DND-41 (cell line): ENCODE measurements at regions not wholly inside any gene's neighbourhood (a gene's known extent, or its start where the extent isn't known, plus 50 kb on each side); places are given as distances from the start of the nearest gene placed in this dataset.

Experiments used
- ATAC-seq: fragments of 200-7000 bp; cut with Tn5 transposase; 3 replicates; pipeline ENCODE4 v1.9.1; 2021; ENCODE audit warnings: low read depth; ENCODE audit not compliant: insufficient read depth
- DNase-seq: peaks from one replicate; pipeline ENCODE4 v3.0.0-alpha.2; 2020
- H2AFZ ChIP-seq: 2 replicates; pipeline ENCODE4 v1.6.0; 2012; ENCODE audit warnings: low read depth, low read length
- H3K27ac ChIP-seq: 2 replicates; pipeline ENCODE4 v1.5.1; 2012; ENCODE audit warnings: low read length, inconsistent platforms
- H3K27me3 ChIP-seq: fragments of 200-600 bp; sonication (generic); 2 replicates; pipeline ENCODE4 v1.6.0; 2012; ENCODE audit warnings: low read length, mild to moderate bottlenecking, inconsistent platforms; ENCODE audit not compliant: insufficient read depth, poor library complexity
- H3K36me3 ChIP-seq: 2 replicates; pipeline ENCODE4 v1.5.1; 2012; ENCODE audit warnings: low read length, inconsistent platforms; ENCODE audit not compliant: insufficient read depth
- H3K4me1 ChIP-seq: 2 replicates; pipeline ENCODE4 v1.5.1; 2012; ENCODE audit warnings: mild to moderate bottlenecking, low read length; ENCODE audit not compliant: insufficient read depth
- H3K4me2 ChIP-seq: 2 replicates; pipeline ENCODE4 v1.6.0; 2012; ENCODE audit warnings: mild to moderate bottlenecking, moderate library complexity, low read length, inconsistent platforms; ENCODE audit not compliant: insufficient read depth
- H3K4me3 ChIP-seq, 2 experiments: fragments of 200-600 bp in 1 of 2; shearing (Covaris generic) in 1 of 2; 2 replicates each; pipeline ENCODE4 v1.5.1; 2012 to 2016; ENCODE audit warnings: inconsistent platforms in 2 of 2, low read length in 2 of 2, mild to moderate bottlenecking in 2 of 2, low read depth in 1 of 2, moderate library complexity in 1 of 2
- H3K79me2 ChIP-seq: 2 replicates; pipeline ENCODE4 v1.6.0; 2012; ENCODE audit warnings: low read length, inconsistent platforms; ENCODE audit not compliant: insufficient read depth
- H3K9ac ChIP-seq: 2 replicates; pipeline ENCODE4 v1.6.0; 2012; ENCODE audit warnings: low read depth, mild to moderate bottlenecking, inconsistent platforms, low read length, moderate library complexity
- H3K9me3 ChIP-seq: 2 replicates; pipeline ENCODE4 v1.5.1; 2012; ENCODE audit warnings: low read length, moderate library complexity, mild to moderate bottlenecking, inconsistent platforms; ENCODE audit not compliant: insufficient read depth, severe bottlenecking
- H4K20me1 ChIP-seq: 2 replicates; pipeline ENCODE4 v1.6.0; 2012; ENCODE audit warnings: low read length; ENCODE audit not compliant: insufficient read depth
- EZH2 ChIP-seq: IDR thresholded peaks from 3 replicates; pipeline ENCODE4 v1.6.1; 2012; ENCODE audit warnings: borderline replicate concordance, low read depth, mild to moderate bottlenecking, moderate library complexity, low read length, inconsistent platforms; ENCODE audit not compliant: severe bottlenecking
- TF ChIP-seq, protein P1 (sequence below): IDR thresholded peaks from 2 replicates; pipeline ENCODE4 v1.5.1; 2012; ENCODE audit warnings: borderline replicate concordance, low read length, moderate library complexity, mild to moderate bottlenecking; ENCODE audit not compliant: poor library complexity, severe bottlenecking; ENCODE audit errors: extremely low read depth

DNA sequence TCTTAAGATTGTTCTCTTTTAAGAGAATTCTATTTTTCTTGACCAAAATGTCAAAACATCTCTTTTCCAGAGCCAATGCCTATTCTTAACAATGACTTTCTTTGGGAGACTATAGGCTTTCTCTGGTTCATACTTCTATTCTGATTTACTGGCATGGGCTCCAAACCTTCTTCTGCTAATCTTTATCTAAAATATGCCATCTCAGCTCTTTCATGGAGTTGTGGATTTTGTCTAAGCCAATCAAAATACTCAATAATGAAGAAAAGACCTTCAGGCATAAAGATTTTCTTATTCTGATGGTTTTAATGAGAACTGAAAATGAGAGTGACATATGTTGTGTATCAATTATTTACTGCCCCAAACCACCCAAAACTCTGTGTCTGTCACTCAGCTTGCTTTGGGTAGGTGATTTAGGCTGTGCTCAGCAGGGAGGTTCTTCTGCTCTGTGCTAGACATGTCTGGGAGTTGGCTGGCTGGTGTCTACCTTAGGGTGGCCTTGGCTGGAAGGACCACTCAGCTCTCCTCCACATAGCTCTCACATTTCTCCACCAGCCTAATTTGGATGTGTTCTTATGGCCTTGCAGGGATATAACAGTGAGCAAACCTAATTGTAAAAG is 270.8 kb downstream of the PRDM2 start:
- no peak overlapping the region for H3K4me3 ChIP-seq

DNA sequence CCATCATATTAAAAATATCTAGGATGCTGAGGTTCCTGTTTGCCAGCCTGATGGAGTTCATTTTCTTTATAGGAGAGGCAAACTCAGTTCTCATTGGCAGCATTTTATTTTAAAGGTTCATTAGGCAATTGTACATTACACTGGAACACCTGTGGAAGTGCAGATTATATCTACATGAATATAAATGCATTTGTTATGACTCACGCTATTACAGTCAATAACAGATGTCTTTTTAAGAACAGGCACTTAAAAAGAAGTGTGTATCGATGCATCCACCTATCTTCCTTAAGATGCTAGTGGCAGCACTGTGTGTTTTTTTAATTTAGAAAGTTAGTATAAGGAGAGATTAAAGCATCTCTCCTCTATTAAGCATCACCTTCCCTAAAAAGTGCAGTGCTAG is 276.5 kb downstream of the PRDM2 start:
- H3K4me3 ChIP-seq = no peak overlapping the region
- H3K27me3 ChIP-seq = peaks cover 10% of the 10 kb centered on the region
- H3K4me2 ChIP-seq = no peak overlapping the region
- ATAC-seq = no peak
- H3K9me3 ChIP-seq = no peaks in the 10 kb centered on the region
- no peaks in the 10 kb centered on the region for H3K4me1 ChIP-seq
- no peaks in the 10 kb centered on the region for H3K79me2 ChIP-seq
- no peak overlapping the region for H3K27ac ChIP-seq
- no peak for TF ChIP-seq EZH2
- TF ChIP-seq, protein P1, sequence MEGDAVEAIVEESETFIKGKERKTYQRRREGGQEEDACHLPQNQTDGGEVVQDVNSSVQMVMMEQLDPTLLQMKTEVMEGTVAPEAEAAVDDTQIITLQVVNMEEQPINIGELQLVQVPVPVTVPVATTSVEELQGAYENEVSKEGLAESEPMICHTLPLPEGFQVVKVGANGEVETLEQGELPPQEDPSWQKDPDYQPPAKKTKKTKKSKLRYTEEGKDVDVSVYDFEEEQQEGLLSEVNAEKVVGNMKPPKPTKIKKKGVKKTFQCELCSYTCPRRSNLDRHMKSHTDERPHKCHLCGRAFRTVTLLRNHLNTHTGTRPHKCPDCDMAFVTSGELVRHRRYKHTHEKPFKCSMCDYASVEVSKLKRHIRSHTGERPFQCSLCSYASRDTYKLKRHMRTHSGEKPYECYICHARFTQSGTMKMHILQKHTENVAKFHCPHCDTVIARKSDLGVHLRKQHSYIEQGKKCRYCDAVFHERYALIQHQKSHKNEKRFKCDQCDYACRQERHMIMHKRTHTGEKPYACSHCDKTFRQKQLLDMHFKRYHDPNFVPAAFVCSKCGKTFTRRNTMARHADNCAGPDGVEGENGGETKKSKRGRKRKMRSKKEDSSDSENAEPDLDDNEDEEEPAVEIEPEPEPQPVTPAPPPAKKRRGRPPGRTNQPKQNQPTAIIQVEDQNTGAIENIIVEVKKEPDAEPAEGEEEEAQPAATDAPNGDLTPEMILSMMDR = no peak
- H3K9ac ChIP-seq = no peak overlapping the region
- no peak overlapping the region for H2AFZ ChIP-seq
- no peaks in the 10 kb centered on the region for H4K20me1 ChIP-seq
- no peak for DNase-seq
- H3K36me3 ChIP-seq = no peaks in the 10 kb centered on the region

More for the DNA sequence above, 270.8 kb downstream of the PRDM2 start:
- DNase-seq = no peak
- no peak for TF ChIP-seq EZH2
- TF ChIP-seq, protein P1 = no peak
- no peaks in the 10 kb centered on the region for H3K4me1 ChIP-seq
- H4K20me1 ChIP-seq = no peaks in the 10 kb centered on the region
- no peak overlapping the region for H3K4me2 ChIP-seq
- no peaks in the 10 kb centered on the region for H3K79me2 ChIP-seq
- no peak for ATAC-seq
- H3K27me3 ChIP-seq = peaks cover 7% of the 10 kb centered on the region
- no peaks in the 10 kb centered on the region for H3K9me3 ChIP-seq
- H2AFZ ChIP-seq = no peak overlapping the region
- no peak overlapping the region for H3K27ac ChIP-seq
- no peaks in the 10 kb centered on the region for H3K36me3 ChIP-seq
- no peak overlapping the region for H3K9ac ChIP-seq

DNA sequence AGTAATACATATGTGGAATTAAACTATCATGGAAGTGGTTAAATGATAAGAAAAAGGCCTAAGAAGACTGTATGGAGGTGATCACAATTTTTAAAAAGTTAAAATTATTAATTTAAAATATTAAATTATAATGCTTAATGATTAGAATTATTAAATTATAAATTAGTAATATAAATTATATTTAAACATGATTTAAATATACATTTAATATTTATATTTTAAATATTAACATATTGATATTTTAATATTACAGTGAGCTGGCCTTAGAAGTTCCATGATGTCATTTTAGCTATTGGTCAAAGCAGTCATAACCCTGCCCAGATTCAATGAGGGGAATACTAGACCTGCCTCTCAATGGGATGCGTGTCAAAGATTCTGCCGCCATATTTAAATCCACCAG is 281.2 kb downstream of the PRDM2 start:
- Histone ChIP-seq H3K27ac (no peak overlapping the region), H2AFZ (no peak overlapping the region), H3K4me3 (no peak overlapping the region), H3K4me1 (no peaks in the 10 kb centered on the region), H4K20me1 (no peaks in the 10 kb centered on the region), H3K9me3 (no peaks in the 10 kb centered on the region), H3K27me3 (peaks cover 2% of the 10 kb centered on the region), H3K9ac (no peak overlapping the region), H3K4me2 (no peak overlapping the region), H3K36me3 (no peaks in the 10 kb centered on the region), H3K79me2 (no peaks in the 10 kb centered on the region)
- no peak for TF ChIP-seq EZH2
- TF ChIP-seq, protein P1 = no peak
- ATAC-seq = no peak
- DNase-seq = no peak
